Esophagus muscularis mucosa (tissue), 4 donors: ENCODE measurements at regions not wholly inside any gene's neighbourhood (a gene's known extent, or its start where the extent isn't known, plus 50 kb on each side); places are given as distances from the start of the nearest gene placed in this dataset.
A peak's percentile ranks its signal among the peaks of the same experiment; 100 is the strongest.

Source experiments
- DNase-seq: peaks from one replicate; pipeline ENCODE4 v3.0.0-alpha.2; 2017; ENCODE audit errors: extremely low spot score
- H3K27ac ChIP-seq, 4 donors: fragments of 200-600 bp; sonication (generic); replicated peaks in 1 of 4; 1 replicate in 3 of 4; 2 replicates in 1 of 4; pipeline ENCODE4 v1.5.1; 2016 to 2019; ENCODE audit warnings: mild to moderate bottlenecking in 1 of 4
- H3K27me3 ChIP-seq, 4 donors: fragments of 200-600 bp; sonication (generic); one replicate each; pipeline versions ENCODE4 v1.5.1 to v1.6.0; 2016 to 2019
- H3K36me3 ChIP-seq, 4 donors: fragments of 200-600 bp; sonication (generic); one replicate each; pipeline ENCODE4 v1.5.1; 2016 to 2019
- H3K4me1 ChIP-seq, 4 donors: fragments of 200-600 bp; sonication (generic); one replicate each; pipeline ENCODE4 v1.5.1; 2016 to 2019
- H3K4me3 ChIP-seq, 4 donors: fragments of 200-600 bp; sonication (generic); 1 replicate in 2 of 4; 2 replicates in 2 of 4; pipeline ENCODE4 v1.5.1; 2016 to 2019; ENCODE audit warnings: mild to moderate bottlenecking in 4 of 4, moderate library complexity in 1 of 4
- H3K9me3 ChIP-seq, 4 donors: fragments of 200-600 bp; sonication (generic); 1 replicate in 3 of 4; 2 replicates in 1 of 4; pipeline ENCODE4 v1.5.1; 2016 to 2019
- EP300 ChIP-seq: sonication (generic); formaldehyde crosslinking; IDR thresholded peaks from one replicate; pipeline ENCODE4 v1.6.1; 2017; ENCODE audit warnings: antibody characterized with exemption
- POLR2A ChIP-seq: fragments of 450-650 bp; IDR thresholded peaks from one replicate; pipeline ENCODE4 v1.6.1; 2017; ENCODE audit warnings: antibody characterized with exemption, moderate library complexity, mild to moderate bottlenecking, low read depth
- POLR2AphosphoS5 ChIP-seq, 2 donors: sonication (generic); formaldehyde crosslinking; IDR thresholded peaks; one replicate each; pipeline ENCODE4 v1.6.1; 2017; ENCODE audit warnings: antibody characterized with exemption in 2 of 2
- WGBS: methylation state at CpG from one replicate; pipeline ENCODE4 v1.1.5; 2018; 5-methylcytosine and 5-hydroxymethylcytosine counted together
- intact Hi-C: fragments of 100-400 bp; cut with DNase I; formaldehyde crosslinking; loops from one replicate; pipeline ENCODE4 v1.15.1; 2023
- TF ChIP-seq, protein P1 (sequence below), 3 experiments: fragments of 200-600 bp in 2 of 3; fragments of 450-650 bp in 1 of 3; sonication (generic) in 2 of 3; IDR thresholded peaks; one replicate each; pipeline ENCODE4 v1.5.1; 2017 to 2019; ENCODE audit warnings: antibody characterized with exemption in 3 of 3, mild to moderate bottlenecking in 2 of 3, moderate library complexity in 1 of 3

DNA sequence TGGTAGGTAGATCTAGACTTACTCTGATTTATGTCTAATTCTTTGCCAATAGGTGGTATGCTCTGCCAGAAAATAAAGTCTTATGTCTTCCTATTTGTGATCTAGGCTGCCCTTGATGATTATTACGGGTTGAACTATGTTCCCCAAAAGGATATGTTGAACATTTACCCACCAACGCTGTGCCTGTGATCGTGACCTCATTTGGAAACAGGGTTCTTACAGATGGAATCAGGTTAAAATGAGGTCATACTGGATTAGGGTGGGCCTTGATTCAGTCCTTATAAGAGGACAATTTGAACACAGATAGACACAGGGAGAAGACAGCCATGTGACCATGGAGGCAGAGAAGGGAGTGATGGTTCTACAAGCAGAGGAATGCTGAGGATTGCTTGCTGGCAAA, 95.1 kb upstream of the BCAR3 start:
- peaks cover 0 to 7% (median 5%) of the 10 kb centered on the region in 4 donors for H3K4me1 ChIP-seq
- H3K9me3 ChIP-seq: no peaks in the 10 kb centered on the region
- TF ChIP-seq POLR2AphosphoS5 (IDR thresholded peaks at IDR 0.05) (no peak), EP300 (no peak), POLR2A (no peak)
- TF ChIP-seq, protein P1, sequence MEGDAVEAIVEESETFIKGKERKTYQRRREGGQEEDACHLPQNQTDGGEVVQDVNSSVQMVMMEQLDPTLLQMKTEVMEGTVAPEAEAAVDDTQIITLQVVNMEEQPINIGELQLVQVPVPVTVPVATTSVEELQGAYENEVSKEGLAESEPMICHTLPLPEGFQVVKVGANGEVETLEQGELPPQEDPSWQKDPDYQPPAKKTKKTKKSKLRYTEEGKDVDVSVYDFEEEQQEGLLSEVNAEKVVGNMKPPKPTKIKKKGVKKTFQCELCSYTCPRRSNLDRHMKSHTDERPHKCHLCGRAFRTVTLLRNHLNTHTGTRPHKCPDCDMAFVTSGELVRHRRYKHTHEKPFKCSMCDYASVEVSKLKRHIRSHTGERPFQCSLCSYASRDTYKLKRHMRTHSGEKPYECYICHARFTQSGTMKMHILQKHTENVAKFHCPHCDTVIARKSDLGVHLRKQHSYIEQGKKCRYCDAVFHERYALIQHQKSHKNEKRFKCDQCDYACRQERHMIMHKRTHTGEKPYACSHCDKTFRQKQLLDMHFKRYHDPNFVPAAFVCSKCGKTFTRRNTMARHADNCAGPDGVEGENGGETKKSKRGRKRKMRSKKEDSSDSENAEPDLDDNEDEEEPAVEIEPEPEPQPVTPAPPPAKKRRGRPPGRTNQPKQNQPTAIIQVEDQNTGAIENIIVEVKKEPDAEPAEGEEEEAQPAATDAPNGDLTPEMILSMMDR (IDR thresholded peaks at IDR 0.05): no peak
- intact Hi-C loops: no loop called here
- H3K27me3 ChIP-seq: no peaks in the 10 kb centered on the region
- DNase-seq: peak; percentile 47
- 91% methylated on average over 3 of the region's 3 CpGs for WGBS
- H3K36me3 ChIP-seq: no peaks in the 10 kb centered on the region
- no peak overlapping the region for H3K27ac ChIP-seq
- no peak overlapping the region for H3K4me3 ChIP-seq

DNA sequence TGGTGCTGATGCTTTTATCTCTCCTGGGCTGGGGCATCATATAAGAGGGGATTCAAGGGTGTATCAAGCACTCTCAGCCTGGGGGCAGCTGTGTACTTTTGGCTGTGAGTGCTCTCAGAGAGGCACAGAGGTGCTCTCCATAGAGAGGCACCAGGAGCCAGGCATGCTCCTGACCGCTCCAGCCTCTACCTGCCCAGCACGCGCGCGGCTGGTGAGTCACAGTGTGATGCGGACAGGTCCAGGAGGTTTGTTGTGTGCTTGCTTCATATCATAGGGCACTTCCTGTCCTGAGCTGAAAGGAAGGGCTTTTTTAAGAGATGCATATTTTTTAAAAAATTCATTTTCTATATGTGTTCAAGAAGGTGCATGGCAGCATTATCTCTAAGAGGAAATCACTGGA, 93.6 kb upstream of the BCAR3 start:
- peaks cover 0 to 7% (median 5%) of the 10 kb centered on the region in 4 donors for H3K4me1 ChIP-seq
- TF ChIP-seq POLR2A (no peak), EP300 (no peak), POLR2AphosphoS5 (IDR thresholded peaks at IDR 0.05) (no peak)
- TF ChIP-seq, protein P1 (IDR thresholded peaks at IDR 0.05): no peak
- DNase-seq: no peak
- no peaks in the 10 kb centered on the region for H3K27me3 ChIP-seq
- no peaks in the 10 kb centered on the region for H3K9me3 ChIP-seq
- H3K36me3 ChIP-seq: no peaks in the 10 kb centered on the region
- no peak overlapping the region for H3K27ac ChIP-seq
- H3K4me3 ChIP-seq: no peak overlapping the region
- intact Hi-C loops: no loop called here
- WGBS: 92% methylated on average over 6 of the region's 6 CpGs

DNA sequence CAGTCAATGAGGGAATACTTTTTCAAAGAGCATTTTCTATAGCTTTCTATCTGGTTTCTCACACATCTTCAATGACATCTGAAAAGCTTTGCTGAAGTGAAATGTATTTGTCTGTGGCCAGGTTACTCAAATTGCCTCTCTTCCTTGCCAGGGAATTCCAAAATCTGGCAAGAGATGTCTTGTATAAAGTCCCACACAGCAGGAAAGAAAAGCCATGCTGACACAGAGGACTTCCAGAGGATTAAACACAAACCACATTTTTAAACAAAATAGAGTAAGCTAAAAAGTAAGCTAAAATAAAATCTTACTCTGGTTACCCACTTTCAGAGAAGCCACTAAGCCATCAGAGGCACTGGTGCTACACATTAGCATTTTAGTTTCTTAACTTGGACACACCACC, 93.1 kb upstream of the BCAR3 start:
- Histone ChIP-seq H3K4me1 (peaks cover 2 to 12% (median 6%) of the 10 kb centered on the region in 4 donors), H3K9me3 (no peaks in the 10 kb centered on the region), H3K27ac (no peak overlapping the region), H3K27me3 (no peaks in the 10 kb centered on the region), H3K4me3 (no peak overlapping the region), H3K36me3 (no peaks in the 10 kb centered on the region)
- no peak for TF ChIP-seq POLR2A
- TF ChIP-seq, protein P1 (IDR thresholded peaks at IDR 0.05): no peak
- no peak for TF ChIP-seq EP300
- TF ChIP-seq POLR2AphosphoS5 (IDR thresholded peaks at IDR 0.05): no peak
- intact Hi-C loops: no loop called here
- no peak for DNase-seq

DNA sequence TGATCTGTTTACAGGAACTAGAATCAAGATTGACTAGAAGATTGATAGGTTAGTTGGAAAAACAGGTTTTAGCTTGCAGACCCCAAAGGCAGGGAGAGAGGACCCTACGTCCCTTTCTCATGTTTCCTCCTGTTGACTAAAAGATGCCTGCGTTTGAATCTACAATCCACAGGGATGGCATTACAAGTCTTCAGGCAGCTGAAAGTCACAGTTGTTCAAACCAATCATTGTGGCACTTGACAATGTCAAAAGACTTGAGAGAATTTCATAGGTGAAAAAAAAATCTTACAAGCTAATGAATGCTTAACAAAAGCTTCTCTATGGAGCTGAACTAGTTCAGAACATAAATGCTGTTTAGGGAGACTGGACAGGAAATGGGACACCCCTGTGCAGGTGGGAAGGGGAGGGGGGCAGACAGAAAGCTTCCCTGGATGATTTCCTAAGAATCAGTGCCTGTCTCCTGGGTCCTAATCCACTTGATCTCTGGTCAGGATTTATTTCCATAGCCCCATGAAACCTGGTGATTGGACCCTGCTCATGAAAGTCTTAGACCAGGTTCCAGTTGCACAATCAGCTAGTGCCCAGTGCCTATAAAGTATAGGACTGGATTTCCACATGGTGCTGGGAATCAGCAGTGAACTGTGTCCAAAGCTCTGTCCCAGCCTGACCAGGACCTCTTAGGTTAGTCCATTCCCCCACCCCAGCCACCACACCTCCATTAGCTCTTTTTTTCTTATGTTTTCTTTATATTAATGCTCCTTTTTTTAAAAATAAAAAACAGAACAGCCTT, 91.6 kb upstream of the BCAR3 start:
- no peak overlapping the region for H3K4me3 ChIP-seq
- intact Hi-C loops: no loop called here
- H3K4me1 ChIP-seq: peaks cover 13 to 26% (median 19%) of the 10 kb centered on the region in 4 donors
- DNase-seq: no peak
- no peaks in the 10 kb centered on the region for H3K27me3 ChIP-seq
- TF ChIP-seq, protein P1 (IDR thresholded peaks at IDR 0.05): no peak
- no peak for TF ChIP-seq POLR2A
- TF ChIP-seq EP300: no peak
- TF ChIP-seq POLR2AphosphoS5 (IDR thresholded peaks at IDR 0.05): no peak
- no peaks in the 10 kb centered on the region for H3K36me3 ChIP-seq
- H3K9me3 ChIP-seq: no peaks in the 10 kb centered on the region
- no peak overlapping the region for H3K27ac ChIP-seq
- 70% methylated on average over 2 of the region's 2 CpGs for WGBS

DNA sequence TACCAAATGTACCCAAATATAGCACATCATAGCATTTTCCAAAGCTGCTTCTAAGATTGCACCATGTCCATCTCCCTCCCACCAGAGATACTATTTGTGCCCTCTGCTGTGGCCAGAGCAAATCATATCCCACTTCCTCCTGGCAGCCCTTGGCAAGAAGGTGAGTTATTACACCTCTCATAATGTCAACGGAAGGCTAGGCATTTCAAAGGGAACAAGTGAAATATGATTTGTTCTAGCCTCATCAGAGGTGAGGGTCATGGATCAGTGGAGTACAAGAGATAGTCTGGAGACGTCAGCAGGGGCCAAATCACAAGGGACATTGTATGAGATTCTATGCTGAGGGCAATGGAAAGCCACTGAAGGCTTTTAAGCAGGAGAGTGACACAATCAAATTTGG, 90.2 kb upstream of the BCAR3 start:
- H3K9me3 ChIP-seq: no peaks in the 10 kb centered on the region
- no peaks in the 10 kb centered on the region for H3K36me3 ChIP-seq
- H3K27ac ChIP-seq: no peak overlapping the region
- no peaks in the 10 kb centered on the region for H3K27me3 ChIP-seq
- WGBS: 58% methylated on average over 2 of the region's 2 CpGs
- peaks cover 13 to 31% (median 22%) of the 10 kb centered on the region in 4 donors for H3K4me1 ChIP-seq
- TF ChIP-seq, protein P1 (IDR thresholded peaks at IDR 0.05): no peak
- H3K4me3 ChIP-seq: no peak overlapping the region
- intact Hi-C loops: no loop called here
- DNase-seq: no peak
